ENCODE measurements at regions not wholly inside any gene's neighbourhood (a gene's known extent, or its start where the extent isn't known, plus 50 kb on each side); places are given as distances from the start of the nearest gene placed in this dataset.

GRCh38 chr12:116393859-116394650, 116.6 kb upstream of the MED13L start:
- peaks cover 18% of the 10 kb centered on the region for H3K9me3 Mint-ChIP-seq
- H3K27me3 Mint-ChIP-seq (ENCODE audit: low read depth): no peaks in the 10 kb centered on the region
- TF ChIP-seq, protein P1, sequence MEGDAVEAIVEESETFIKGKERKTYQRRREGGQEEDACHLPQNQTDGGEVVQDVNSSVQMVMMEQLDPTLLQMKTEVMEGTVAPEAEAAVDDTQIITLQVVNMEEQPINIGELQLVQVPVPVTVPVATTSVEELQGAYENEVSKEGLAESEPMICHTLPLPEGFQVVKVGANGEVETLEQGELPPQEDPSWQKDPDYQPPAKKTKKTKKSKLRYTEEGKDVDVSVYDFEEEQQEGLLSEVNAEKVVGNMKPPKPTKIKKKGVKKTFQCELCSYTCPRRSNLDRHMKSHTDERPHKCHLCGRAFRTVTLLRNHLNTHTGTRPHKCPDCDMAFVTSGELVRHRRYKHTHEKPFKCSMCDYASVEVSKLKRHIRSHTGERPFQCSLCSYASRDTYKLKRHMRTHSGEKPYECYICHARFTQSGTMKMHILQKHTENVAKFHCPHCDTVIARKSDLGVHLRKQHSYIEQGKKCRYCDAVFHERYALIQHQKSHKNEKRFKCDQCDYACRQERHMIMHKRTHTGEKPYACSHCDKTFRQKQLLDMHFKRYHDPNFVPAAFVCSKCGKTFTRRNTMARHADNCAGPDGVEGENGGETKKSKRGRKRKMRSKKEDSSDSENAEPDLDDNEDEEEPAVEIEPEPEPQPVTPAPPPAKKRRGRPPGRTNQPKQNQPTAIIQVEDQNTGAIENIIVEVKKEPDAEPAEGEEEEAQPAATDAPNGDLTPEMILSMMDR (IDR thresholded peaks at IDR 0.05; ENCODE audit: unreplicated experiment in 3 of 3): no peak
- H3K27ac Mint-ChIP-seq: no peak overlapping the region
- peaks cover 3% of the 10 kb centered on the region for H3K4me1 Mint-ChIP-seq
- peaks cover 6% of the 10 kb centered on the region for H3K36me3 Mint-ChIP-seq (ENCODE audit: low read depth)
- no peak overlapping the region for H3K4me3 Mint-ChIP-seq

- Mint-ChIP-seq H3K27me3 (ENCODE audit: low read depth) (no peaks in the 10 kb centered on the region), H3K27ac (no peak overlapping the region), H3K4me3 (no peak overlapping the region), H3K9me3 (peaks cover 27% of the 10 kb centered on the region), H3K4me1 (no peaks in the 10 kb centered on the region), H3K36me3 (ENCODE audit: low read depth) (peaks cover 6% of the 10 kb centered on the region)
- TF ChIP-seq, protein P1 (IDR thresholded peaks at IDR 0.05; ENCODE audit: unreplicated experiment in 3 of 3): no peak
Observed at GRCh38 chr12:116395396-116395795, 117.9 kb upstream of the MED13L start.

GRCh38 chr12:116397148-116397547, 119.7 kb upstream of the MED13L start:
- no peak overlapping the region for H3K4me3 Mint-ChIP-seq
- H3K36me3 Mint-ChIP-seq (ENCODE audit: low read depth): peaks cover 6% of the 10 kb centered on the region
- no peaks in the 10 kb centered on the region for H3K27me3 Mint-ChIP-seq (ENCODE audit: low read depth)
- TF ChIP-seq, protein P1 (IDR thresholded peaks at IDR 0.05; ENCODE audit: unreplicated experiment in 3 of 3): no peak
- no peak overlapping the region for H3K27ac Mint-ChIP-seq
- no peaks in the 10 kb centered on the region for H3K4me1 Mint-ChIP-seq
- H3K9me3 Mint-ChIP-seq: peaks cover 27% of the 10 kb centered on the region

DNA sequence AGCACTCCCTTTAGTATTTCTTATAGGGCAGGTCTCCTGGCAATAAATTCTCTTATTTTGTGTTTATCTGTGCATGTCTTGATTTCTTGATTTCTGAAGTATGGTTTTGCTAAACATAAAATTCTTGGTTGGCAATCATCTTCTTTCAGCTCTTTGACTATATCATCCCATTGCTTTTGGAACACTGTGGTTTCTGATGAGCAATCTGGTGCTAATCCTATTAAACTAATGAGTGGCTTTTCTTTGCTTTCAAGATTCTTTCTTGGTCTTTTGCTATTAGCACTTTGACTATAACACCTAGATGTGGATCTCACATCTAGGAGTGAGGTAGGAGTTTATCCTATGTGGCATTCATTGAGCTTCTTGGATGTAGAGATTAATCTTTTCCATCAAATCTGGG, 120.7 kb upstream of the MED13L start:
- H3K4me3 Mint-ChIP-seq: no peak overlapping the region
- no peaks in the 10 kb centered on the region for H3K27me3 Mint-ChIP-seq (ENCODE audit: low read depth)
- TF ChIP-seq, protein P1 (IDR thresholded peaks at IDR 0.05; ENCODE audit: unreplicated experiment in 3 of 3): no peak
- peaks cover 26% of the 10 kb centered on the region for H3K9me3 Mint-ChIP-seq
- no peaks in the 10 kb centered on the region for H3K4me1 Mint-ChIP-seq
- H3K36me3 Mint-ChIP-seq (ENCODE audit: low read depth): peaks cover 6% of the 10 kb centered on the region
- H3K27ac Mint-ChIP-seq: no peak overlapping the region

- Mint-ChIP-seq H3K27ac (no peak overlapping the region), H3K9me3 (peaks cover 24% of the 10 kb centered on the region), H3K4me3 (no peak overlapping the region), H3K27me3 (ENCODE audit: low read depth) (no peaks in the 10 kb centered on the region), H3K4me1 (no peaks in the 10 kb centered on the region), H3K36me3 (ENCODE audit: low read depth) (peaks cover 6% of the 10 kb centered on the region)
- TF ChIP-seq, protein P1 (IDR thresholded peaks at IDR 0.05; ENCODE audit: unreplicated experiment in 3 of 3): no peak
Observed at GRCh38 chr12:116399055-116399454, 121.6 kb upstream of the MED13L start.

All from nephron (organoid).